Esophagus muscularis mucosa (tissue), 3 donors: ENCODE measurements at regions not wholly inside any gene's neighbourhood (a gene's known extent, or its start where the extent isn't known, plus 50 kb on each side); places are given as distances from the start of the nearest gene placed in this dataset.

Experiments
- POLR2AphosphoS5 ChIP-seq, 2 donors: sonication (generic); formaldehyde crosslinking; IDR thresholded peaks; one replicate each; pipeline ENCODE4 v1.6.1; 2017; ENCODE audit warnings: antibody characterized with exemption in 2 of 2
- TF ChIP-seq, protein P1 (sequence below), 3 experiments: fragments of 200-600 bp in 2 of 3; fragments of 450-650 bp in 1 of 3; sonication (generic) in 2 of 3; IDR thresholded peaks; one replicate each; pipeline ENCODE4 v1.5.1; 2017 to 2019; ENCODE audit warnings: antibody characterized with exemption in 3 of 3, mild to moderate bottlenecking in 2 of 3, moderate library complexity in 1 of 3

DNA sequence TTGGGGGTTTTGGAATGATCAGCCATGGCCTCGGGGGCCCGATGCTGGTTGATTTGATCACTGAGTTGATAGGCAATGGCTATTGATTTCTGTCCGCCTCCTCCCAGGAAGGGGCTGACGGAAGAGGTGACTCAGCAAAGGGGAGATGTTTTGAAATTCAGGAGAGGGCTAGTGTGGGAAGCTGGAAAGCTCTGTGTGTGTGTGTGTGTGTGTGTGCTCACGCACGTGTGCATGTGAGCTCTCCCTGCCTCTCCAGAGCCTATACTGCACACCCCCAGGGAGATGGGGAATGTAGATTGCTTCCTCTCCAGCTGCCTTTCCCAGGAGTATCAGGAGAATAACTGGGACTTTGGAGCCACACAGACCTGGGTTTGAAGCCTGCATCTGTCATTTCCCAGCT, 184.9 kb upstream of the MYL2 start:
- TF ChIP-seq, protein P1, sequence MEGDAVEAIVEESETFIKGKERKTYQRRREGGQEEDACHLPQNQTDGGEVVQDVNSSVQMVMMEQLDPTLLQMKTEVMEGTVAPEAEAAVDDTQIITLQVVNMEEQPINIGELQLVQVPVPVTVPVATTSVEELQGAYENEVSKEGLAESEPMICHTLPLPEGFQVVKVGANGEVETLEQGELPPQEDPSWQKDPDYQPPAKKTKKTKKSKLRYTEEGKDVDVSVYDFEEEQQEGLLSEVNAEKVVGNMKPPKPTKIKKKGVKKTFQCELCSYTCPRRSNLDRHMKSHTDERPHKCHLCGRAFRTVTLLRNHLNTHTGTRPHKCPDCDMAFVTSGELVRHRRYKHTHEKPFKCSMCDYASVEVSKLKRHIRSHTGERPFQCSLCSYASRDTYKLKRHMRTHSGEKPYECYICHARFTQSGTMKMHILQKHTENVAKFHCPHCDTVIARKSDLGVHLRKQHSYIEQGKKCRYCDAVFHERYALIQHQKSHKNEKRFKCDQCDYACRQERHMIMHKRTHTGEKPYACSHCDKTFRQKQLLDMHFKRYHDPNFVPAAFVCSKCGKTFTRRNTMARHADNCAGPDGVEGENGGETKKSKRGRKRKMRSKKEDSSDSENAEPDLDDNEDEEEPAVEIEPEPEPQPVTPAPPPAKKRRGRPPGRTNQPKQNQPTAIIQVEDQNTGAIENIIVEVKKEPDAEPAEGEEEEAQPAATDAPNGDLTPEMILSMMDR (IDR thresholded peaks at IDR 0.05), result no peak
- no peak for TF ChIP-seq POLR2AphosphoS5 (IDR thresholded peaks at IDR 0.05)
